ENCODE measurements at regions not wholly inside any gene's neighbourhood (a gene's known extent, or its start where the extent isn't known, plus 50 kb on each side); places are given as distances from the start of the nearest gene placed in this dataset.
A peak's percentile ranks its signal among the peaks of the same experiment; 100 is the strongest.
"Not testable (repeated sequence)": the region's sequence is repeated elsewhere in the genome, so short reads cannot be mapped to it uniquely, and the experiment has no call there.

GRCh38 chr3:48101301-48101650 lies 85.1 kb upstream of the MAP4 start:
- not testable (repeated sequence) for DNase-seq (ENCODE audit: low spot score)

- DNase-seq (ENCODE audit: low spot score) = no peak
Measured at GRCh38 chr3:48092270-48092669, 76.1 kb upstream of the MAP4 start.

GRCh38 chr3:48090166-48090939 lies 74.1 kb upstream of the MAP4 start:
- no peak for DNase-seq (ENCODE audit: low spot score)

GRCh38 chr3:48088749-48089466 lies 72.7 kb upstream of the MAP4 start:
- DNase-seq (ENCODE audit: low spot score) = peak; percentile 99

- peak; percentile 24 for DNase-seq (ENCODE audit: low spot score)
Measured at GRCh38 chr3:48088056-48088748, 72.0 kb upstream of the MAP4 start.

GRCh38 chr3:48086705-48087104 lies 70.5 kb upstream of the MAP4 start:
- no peak for DNase-seq (ENCODE audit: low spot score)

- DNase-seq (ENCODE audit: low spot score) = no peak
Measured at GRCh38 chr3:48084929-48085328, 68.7 kb upstream of the MAP4 start.

- no peak for DNase-seq (ENCODE audit: low spot score)
Measured at GRCh38 chr3:48084170-48084569, 68.0 kb upstream of the MAP4 start.

- DNase-seq (ENCODE audit: low spot score) = no peak
Measured at GRCh38 chr3:48082580-48083184, 66.5 kb upstream of the MAP4 start.

- no peak for DNase-seq (ENCODE audit: low spot score)
Measured at GRCh38 chr3:48077815-48078214, 61.6 kb upstream of the MAP4 start.

GRCh38 chr3:48070030-48070429 lies 53.8 kb upstream of the MAP4 start:
- DNase-seq (ENCODE audit: low spot score) = no peak

GRCh38 chr3:48069339-48069738 lies 53.1 kb upstream of the MAP4 start:
- no peak for DNase-seq (ENCODE audit: low spot score)

GRCh38 chr3:48068886-48069285 lies 52.7 kb upstream of the MAP4 start:
- DNase-seq (ENCODE audit: low spot score) = no peak

GRCh38 chr3:48068320-48068719 lies 52.1 kb upstream of the MAP4 start:
- DNase-seq (ENCODE audit: low spot score) = not testable (repeated sequence)

- no peak for DNase-seq (ENCODE audit: low spot score)
Measured at GRCh38 chr3:48067271-48067670, 51.1 kb upstream of the MAP4 start.
